GM12891 (cell line): ENCODE measurements at regions not wholly inside any gene's neighbourhood (a gene's known extent, or its start where the extent isn't known, plus 50 kb on each side); places are given as distances from the start of the nearest gene placed in this dataset.

Experiments
- DNase-seq: peaks from one replicate; pipeline ENCODE4 v3.0.0; 2011; ENCODE audit warnings: low spot score; ENCODE audit not compliant: insufficient read length
- FAIRE-seq: peaks from 2 replicates; lab custom pipeline; 2011; peaks lifted over from hg19 to GRCh38; lab: Jason Lieb, UNC
- PAX5 ChIP-seq: IDR thresholded peaks from 2 replicates; pipeline ENCODE4 v1.6.1; 2011; ENCODE audit warnings: low read length, moderate library complexity, mild to moderate bottlenecking; ENCODE audit not compliant: insufficient read depth, severe bottlenecking
- POLR2A ChIP-seq: IDR thresholded peaks from 2 replicates; pipeline ENCODE4 v1.6.1; 2011; ENCODE audit warnings: low read depth, low read length, control low read depth
- POLR2AphosphoS5 ChIP-seq: IDR thresholded peaks from 2 replicates; pipeline ENCODE4 v1.6.1; 2011; ENCODE audit warnings: low read depth, low read length, control low read depth
- POU2F2 ChIP-seq: IDR thresholded peaks from 2 replicates; pipeline ENCODE4 v1.6.1; 2011; ENCODE audit warnings: low read depth, mild to moderate bottlenecking, control low read depth, low read length, moderate library complexity
- SPI1 ChIP-seq: IDR thresholded peaks from 2 replicates; pipeline ENCODE4 v1.6.1; 2011; ENCODE audit warnings: low read depth, low read length, control low read depth
- TAF1 ChIP-seq: IDR thresholded peaks from 2 replicates; pipeline ENCODE4 v1.6.1; 2011; ENCODE audit warnings: low read depth, low read length, control low read depth

- DNase-seq (no peak), FAIRE-seq (no peak)
- no peak for TF ChIP-seq POLR2AphosphoS5
- no peak for TF ChIP-seq SPI1
- TF ChIP-seq POU2F2: no peak
- no peak for TF ChIP-seq PAX5
- no peak for TF ChIP-seq TAF1
- TF ChIP-seq POLR2A: no peak
These were observed 247.6 kb upstream of the THSD7B start for GRCh38 chr2:136517716-136518115.

- no peak for DNase-seq
- TF ChIP-seq POLR2AphosphoS5 (no peak), TAF1 (no peak), PAX5 (no peak), POLR2A (no peak), POU2F2 (no peak), SPI1 (no peak)
- FAIRE-seq: no peak
These were observed 255.1 kb upstream of the THSD7B start for GRCh38 chr2:136510244-136510643.

DNA sequence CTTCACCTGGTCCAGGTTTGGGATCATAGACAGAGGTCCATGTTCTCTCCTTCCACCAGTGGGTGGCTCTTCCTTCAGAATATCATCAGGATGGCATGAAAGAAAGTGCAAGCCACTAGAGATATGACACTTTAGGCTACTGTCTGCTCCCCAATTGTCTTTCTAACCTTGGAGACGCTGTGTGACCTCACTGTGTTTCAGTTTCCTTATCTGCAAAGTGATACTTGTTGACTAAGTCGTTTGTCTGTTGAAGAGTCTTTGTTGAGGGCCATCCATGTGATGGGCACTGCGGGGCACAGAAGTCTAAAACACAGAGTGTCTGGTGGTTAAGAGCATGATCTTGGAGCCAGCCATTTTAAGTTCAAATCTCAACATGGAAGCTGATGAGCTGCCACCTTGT is 259.9 kb upstream of the THSD7B start:
- DNase-seq: no peak
- no peak for FAIRE-seq
- no peak for TF ChIP-seq TAF1
- TF ChIP-seq SPI1: no peak
- no peak for TF ChIP-seq POLR2AphosphoS5

DNA sequence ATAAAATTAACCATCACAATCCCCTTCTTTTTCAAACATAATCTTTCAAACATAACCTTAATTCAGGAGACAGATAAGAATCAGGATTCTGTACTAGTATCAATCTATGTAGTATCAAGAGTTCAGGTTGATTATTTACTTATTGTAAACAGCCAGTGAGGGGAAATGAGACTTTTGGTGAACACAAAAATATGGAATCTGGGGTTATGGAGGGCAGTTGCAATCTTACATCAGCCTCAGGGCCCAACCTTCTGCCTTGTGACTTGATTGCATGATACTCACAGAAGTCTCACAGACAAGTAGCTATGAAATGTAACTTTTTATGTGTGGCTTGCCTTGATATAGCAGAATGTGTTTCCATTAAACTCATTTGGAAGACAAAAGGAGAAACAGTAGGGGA is 262.7 kb upstream of the THSD7B start:
- FAIRE-seq: no peak
- DNase-seq: no peak

DNA sequence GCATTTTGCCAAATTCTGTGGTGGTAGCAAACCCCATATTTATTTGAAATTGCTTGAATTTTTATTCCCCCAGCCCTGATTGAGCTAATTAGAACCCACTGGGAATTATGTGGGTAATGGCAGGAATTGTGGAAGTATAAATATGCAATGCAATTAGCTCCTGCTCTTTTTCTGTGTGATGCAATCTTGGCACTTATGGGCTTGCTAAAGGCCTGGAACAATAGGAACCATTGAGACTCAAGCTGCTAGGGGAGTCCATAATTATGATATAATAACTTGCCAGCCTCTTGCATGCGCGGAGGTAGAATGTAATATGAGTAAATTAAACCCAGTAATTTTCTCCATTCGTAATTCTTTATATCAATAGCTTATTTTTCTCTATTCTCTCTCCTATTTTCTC is 267.6 kb upstream of the THSD7B start:
- FAIRE-seq (no peak), DNase-seq (no peak)
- TF ChIP-seq SPI1 (no peak), POLR2A (no peak), POLR2AphosphoS5 (no peak), POU2F2 (no peak), TAF1 (no peak), PAX5 (no peak)

More for the DNA sequence above, 262.7 kb upstream of the THSD7B start:
- TF ChIP-seq SPI1 (no peak), TAF1 (no peak), PAX5 (no peak), POU2F2 (no peak), POLR2AphosphoS5 (no peak), POLR2A (no peak)

GRCh38 chr2:136496966-136497365 is 268.4 kb upstream of the THSD7B start:
- no peak for FAIRE-seq
- no peak for DNase-seq
- no peak for TF ChIP-seq POLR2AphosphoS5
- no peak for TF ChIP-seq TAF1
- TF ChIP-seq POU2F2: no peak
- TF ChIP-seq POLR2A: no peak
- TF ChIP-seq SPI1: no peak
- no peak for TF ChIP-seq PAX5

DNA sequence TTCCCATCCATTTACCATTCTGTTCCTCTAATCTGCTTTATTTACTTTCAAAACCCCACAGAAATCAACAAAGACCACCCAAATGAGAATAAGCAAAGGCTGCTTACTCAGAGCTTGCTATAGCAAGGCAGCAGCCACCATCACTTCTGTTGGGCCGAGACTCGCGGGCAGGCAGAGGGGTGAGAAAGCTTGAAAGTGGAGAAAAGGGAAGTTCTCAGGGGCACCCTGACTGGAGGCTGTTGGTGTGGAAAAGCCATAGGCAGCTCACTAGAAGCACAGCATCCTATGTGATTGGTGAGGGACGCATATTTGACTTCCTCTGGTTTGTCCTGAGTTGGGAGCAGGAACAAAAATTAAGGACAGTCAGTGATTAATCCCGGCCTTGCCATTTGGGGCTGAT is 269.7 kb upstream of the THSD7B start:
- FAIRE-seq: no peak
- no peak for DNase-seq
- TF ChIP-seq POLR2AphosphoS5: no peak
- no peak for TF ChIP-seq POLR2A
- no peak for TF ChIP-seq POU2F2
- no peak for TF ChIP-seq TAF1
- TF ChIP-seq SPI1: 0 out of 2 replicates have a peak, but pooled peaks have one; percentile 20
- no peak for TF ChIP-seq PAX5

DNA sequence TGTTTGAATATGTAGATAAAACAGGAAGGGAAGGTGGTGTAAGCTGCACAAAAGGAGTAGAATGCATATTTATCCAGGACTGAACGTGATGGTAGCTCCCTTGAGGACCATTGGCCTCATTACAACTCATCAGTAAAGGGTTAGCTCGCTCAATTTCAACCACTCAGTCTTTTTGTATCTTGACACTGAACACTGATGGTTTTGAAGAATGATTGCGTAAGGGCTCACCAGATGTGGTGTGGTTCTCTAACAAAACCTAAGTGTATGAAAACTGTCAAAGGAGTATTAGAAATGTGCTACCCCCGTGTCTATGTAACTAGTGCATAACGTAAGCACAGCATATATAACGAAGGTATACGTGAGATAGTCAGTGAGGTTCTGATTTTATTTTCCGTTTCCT is 272.4 kb upstream of the THSD7B start:
- no peak for DNase-seq
- no peak for TF ChIP-seq TAF1
- no peak for TF ChIP-seq POU2F2
- no peak for TF ChIP-seq POLR2AphosphoS5
- no peak for TF ChIP-seq PAX5
- no peak for TF ChIP-seq SPI1
- TF ChIP-seq POLR2A: no peak

GRCh38 chr2:136490100-136490499 is 275.2 kb upstream of the THSD7B start:
- no peak for DNase-seq
- TF ChIP-seq POLR2A (no peak), POU2F2 (no peak), TAF1 (no peak), PAX5 (no peak), POLR2AphosphoS5 (no peak)
- no peak for FAIRE-seq

More for the DNA sequence above, 272.4 kb upstream of the THSD7B start:
- no peak for FAIRE-seq

DNA sequence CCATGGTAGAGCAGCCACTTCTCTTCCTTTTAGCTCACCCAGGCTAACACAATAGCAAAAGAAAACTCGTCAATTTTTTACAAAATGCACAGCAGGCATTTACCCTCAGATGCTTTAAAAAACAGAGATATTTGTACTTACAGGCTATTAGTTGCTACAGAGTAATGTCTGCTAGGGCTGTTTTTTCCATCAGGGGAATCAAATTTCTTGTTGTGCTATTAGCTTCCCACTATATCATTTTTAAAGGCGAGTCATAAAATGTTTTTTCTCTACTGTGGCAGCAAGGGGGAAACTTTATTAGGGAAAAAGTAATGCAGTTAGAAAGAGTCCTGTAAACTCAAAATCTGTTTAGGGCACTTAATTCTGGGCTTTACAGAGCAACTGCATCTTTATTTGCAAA is 277.9 kb upstream of the THSD7B start:
- no peak for FAIRE-seq
- no peak for DNase-seq
- TF ChIP-seq POLR2AphosphoS5 (no peak), PAX5 (no peak), POU2F2 (no peak), POLR2A (no peak), SPI1 (no peak), TAF1 (no peak)

DNA sequence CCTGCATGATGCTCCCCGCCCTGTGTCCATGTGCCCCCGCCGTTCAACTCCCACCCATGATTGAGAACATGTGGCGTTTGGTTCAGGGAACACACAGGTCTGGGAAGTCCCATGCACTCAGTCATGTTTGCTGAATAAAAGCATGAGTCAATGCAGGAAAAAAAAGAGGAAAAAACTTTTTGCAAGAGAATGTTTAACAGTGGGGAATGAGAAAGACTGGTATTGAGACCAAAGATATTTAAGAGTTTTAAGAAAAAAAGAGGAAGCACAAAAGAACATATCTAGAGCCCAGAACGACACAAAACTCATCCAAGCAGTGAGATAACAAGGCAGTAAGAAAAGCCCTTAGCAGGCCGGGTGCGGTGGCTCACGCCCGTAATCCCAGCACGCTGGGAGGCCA is 279.2 kb upstream of the THSD7B start:
- FAIRE-seq: no peak
- no peak for DNase-seq
- TF ChIP-seq SPI1 (0 out of 2 replicates have a peak, but pooled peaks have one; percentile 17), POLR2A (no peak)
